ENCODE measurements at regions not wholly inside any gene's neighbourhood (a gene's known extent, or its start where the extent isn't known, plus 50 kb on each side); places are given as distances from the start of the nearest gene placed in this dataset.

GRCh38 chr5:155068616-155069100 is 55.1 kb downstream of the KIF4B start:
- DNase-seq (ENCODE audit: low spot score): no peak

GRCh38 chr5:155069961-155070360 is 56.4 kb downstream of the KIF4B start:
- no peak for DNase-seq (ENCODE audit: low spot score)

GRCh38 chr5:155070781-155071180 is 57.2 kb downstream of the KIF4B start:
- DNase-seq (ENCODE audit: low spot score): no peak

GRCh38 chr5:155076379-155076778 is 62.8 kb downstream of the KIF4B start:
- DNase-seq (ENCODE audit: low spot score): no peak

GRCh38 chr5:155079698-155080097 is 66.1 kb downstream of the KIF4B start:
- DNase-seq (ENCODE audit: low spot score): no peak

- no peak for DNase-seq (ENCODE audit: low spot score)
Observed at GRCh38 chr5:155080721-155081120, 67.2 kb downstream of the KIF4B start.

GRCh38 chr5:155081618-155082017 is 68.1 kb downstream of the KIF4B start:
- DNase-seq (ENCODE audit: low spot score): no peak

- no peak for DNase-seq (ENCODE audit: low spot score)
Observed at GRCh38 chr5:155082401-155082800, 68.8 kb downstream of the KIF4B start.

- DNase-seq (ENCODE audit: low spot score): no peak
Observed at GRCh38 chr5:155085282-155085989, 71.9 kb downstream of the KIF4B start.

GRCh38 chr5:155087036-155087435 is 73.5 kb downstream of the KIF4B start:
- DNase-seq (ENCODE audit: low spot score): no peak

GRCh38 chr5:155088811-155089210 is 75.3 kb downstream of the KIF4B start:
- DNase-seq (ENCODE audit: low spot score): no peak

- DNase-seq (ENCODE audit: low spot score): no peak
Observed at GRCh38 chr5:155089643-155090042, 76.1 kb downstream of the KIF4B start.

GRCh38 chr5:155091063-155091648 is 77.6 kb downstream of the KIF4B start:
- no peak for DNase-seq (ENCODE audit: low spot score)

GRCh38 chr5:155091768-155092717 is 78.5 kb downstream of the KIF4B start:
- no peak for DNase-seq (ENCODE audit: low spot score)

GRCh38 chr5:155094455-155094854 is 80.9 kb downstream of the KIF4B start:
- no peak for DNase-seq (ENCODE audit: low spot score)

- no peak for DNase-seq (ENCODE audit: low spot score)
Observed at GRCh38 chr5:155097995-155098394, 84.4 kb downstream of the KIF4B start.

GRCh38 chr5:155098433-155098832 is 84.9 kb downstream of the KIF4B start:
- no peak for DNase-seq (ENCODE audit: low spot score)

GRCh38 chr5:155101697-155102096 is 88.1 kb downstream of the KIF4B start:
- DNase-seq (ENCODE audit: low spot score): no peak

GRCh38 chr5:155103146-155103545 is 89.6 kb downstream of the KIF4B start:
- no peak for DNase-seq (ENCODE audit: low spot score)

GRCh38 chr5:155104441-155104840 is 90.9 kb downstream of the KIF4B start:
- DNase-seq (ENCODE audit: low spot score): no peak

GRCh38 chr5:155106221-155106620 is 92.7 kb downstream of the KIF4B start:
- no peak for DNase-seq (ENCODE audit: low spot score)

- no peak for DNase-seq (ENCODE audit: low spot score)
Observed at GRCh38 chr5:155113888-155114287, 100.3 kb downstream of the KIF4B start.
